SK-N-SH (cell line): ENCODE measurements at regions not wholly inside any gene's neighbourhood (a gene's known extent, or its start where the extent isn't known, plus 50 kb on each side); places are given as distances from the start of the nearest gene placed in this dataset.

Source experiments
- CTCF ChIA-PET: fragments of 300-600, 350-600 bp; formaldehyde crosslinking; extraction: SDS; loops from one replicate; lab custom pipeline; 2021; lab: Yijun Ruan, JAX
- POLR2A ChIA-PET: fragments of 350-600 bp; sonication (Branson Sonifier 250); formaldehyde crosslinking; extraction: SDS; loops from one replicate; lab custom pipeline; 2020; ENCODE audit warnings: antibody characterized with exemption, inconsistent platforms; lab: Yijun Ruan, JAX
- DNase-seq: peaks from one replicate; pipeline ENCODE4 v3.0.0; 2012
- H2AFZ ChIP-seq: fragments of 200-600 bp; sonication (generic); 2 replicates; pipeline ENCODE4 v1.8.1; 2016; ENCODE audit warnings: antibody characterized with exemption, mild to moderate bottlenecking, low read depth
- H3F3A ChIP-seq: fragments of 200-600 bp; sonication (generic); replicated peaks from 2 replicates; pipeline ENCODE3; 2016; ENCODE audit warnings: antibody characterized with exemption, mild to moderate bottlenecking; ENCODE audit not compliant: insufficient read depth
- H3K27ac ChIP-seq, 2 experiments: fragments of 200-500 bp in 1 of 2; fragments of 200-600 bp in 1 of 2; sonication (Bioruptor generic) in 1 of 2; sonication (generic), shearing (Covaris generic) in 1 of 2; 2 replicates each; pipeline versions ENCODE4 v1.5.1 to v1.6.1; 2014 to 2016; ENCODE audit warnings: low read depth in 2 of 2, inconsistent platforms in 1 of 2, low read length in 1 of 2, mild to moderate bottlenecking in 1 of 2, mixed read lengths in 1 of 2
- H3K27me3 ChIP-seq: fragments of 200-600 bp; sonication (generic), shearing (Covaris generic); 2 replicates; pipeline ENCODE4 v1.6.1; 2016; ENCODE audit warnings: mixed run types; ENCODE audit not compliant: insufficient read depth
- H3K36me3 ChIP-seq, 2 experiments: fragments of 200-500 bp in 1 of 2; fragments of 200-600 bp in 1 of 2; sonication (Bioruptor generic) in 1 of 2; sonication (generic) in 1 of 2; replicated peaks in 1 of 2; 2 replicates each; pipeline versions ENCODE3 to v1.5.1; 2014 to 2016; ENCODE audit warnings: low read length in 1 of 2, mild to moderate bottlenecking in 1 of 2; ENCODE audit not compliant: insufficient read depth in 2 of 2, control insufficient read depth in 1 of 2
- H3K4me1 ChIP-seq, 2 experiments: fragments of 200-500 bp in 1 of 2; fragments of 200-600 bp in 1 of 2; sonication (Bioruptor generic) in 1 of 2; sonication (generic), shearing (Covaris generic) in 1 of 2; 2 replicates each; pipeline versions ENCODE4 v1.5.1 to v1.6.1; 2014 to 2016; ENCODE audit warnings: low read depth in 1 of 2, low read length in 1 of 2, mixed run types in 1 of 2; ENCODE audit not compliant: insufficient read depth in 2 of 2, control insufficient read depth in 1 of 2
- H3K4me2 ChIP-seq: fragments of 200-600 bp; sonication (generic), shearing (Covaris generic); 2 replicates; pipeline ENCODE4 v1.6.1; 2017; ENCODE audit warnings: mixed run types
- H3K4me3 ChIP-seq, 2 experiments: fragments of 200-500 bp in 1 of 2; fragments of 200-600 bp in 1 of 2; sonication (Bioruptor generic) in 1 of 2; sonication (generic), shearing (Covaris generic) in 1 of 2; 2 replicates each; pipeline versions ENCODE4 v1.5.1 to v1.8.1; 2014 to 2016; ENCODE audit warnings: low read depth in 2 of 2, inconsistent platforms in 1 of 2, low read length in 1 of 2, mild to moderate bottlenecking in 1 of 2, mixed read lengths in 1 of 2, moderate library complexity in 1 of 2
- H3K79me2 ChIP-seq: fragments of 200-600 bp; sonication (generic); 2 replicates; pipeline ENCODE4 v1.8.1; 2017; ENCODE audit warnings: mild to moderate bottlenecking; ENCODE audit not compliant: insufficient read depth
- H3K9ac ChIP-seq: fragments of 200-600 bp; sonication (generic); 2 replicates; pipeline ENCODE4 v1.6.1; 2017; ENCODE audit warnings: mixed run types
- H3K9me2 ChIP-seq: fragments of 200-600 bp; sonication (generic); 2 replicates; pipeline ENCODE4 v1.6.1; 2017; ENCODE audit warnings: mixed run types
- H3K9me3 ChIP-seq: fragments of 200-600 bp; sonication (generic); 2 replicates; pipeline ENCODE4 v1.6.1; 2017; ENCODE audit warnings: mixed run types, mild to moderate bottlenecking, moderate library complexity
- H4K20me1 ChIP-seq: fragments of 200-600 bp; sonication (generic); 2 replicates; pipeline ENCODE4 v1.6.1; 2017; ENCODE audit warnings: mild to moderate bottlenecking, mixed run types; ENCODE audit not compliant: insufficient read depth
- CTCF ChIP-seq: fragments of 200-600 bp; sonication (generic); IDR thresholded peaks from 2 replicates; pipeline ENCODE4 v1.6.1; 2017; ENCODE audit warnings: antibody characterized with exemption, mild to moderate bottlenecking, moderate library complexity
- ELF1 ChIP-seq: IDR thresholded peaks from 2 replicates; pipeline ENCODE4 v1.4.0; 2012
- EP300 ChIP-seq, 2 experiments: IDR thresholded peaks; 2 replicates each; pipeline versions ENCODE4 v1.4.0 to v1.6.1; 2012; ENCODE audit warnings: borderline replicate concordance in 1 of 2, low read depth in 1 of 2, low read length in 1 of 2
- FOXM1 ChIP-seq: IDR thresholded peaks from 2 replicates; pipeline ENCODE4 v1.4.0; 2012; ENCODE audit warnings: low read depth, mild to moderate bottlenecking
- GABPA ChIP-seq: IDR thresholded peaks from 2 replicates; pipeline ENCODE4 v1.4.0; 2012; ENCODE audit warnings: low read depth, mild to moderate bottlenecking
- GATA2 ChIP-seq: sonication (generic); formaldehyde crosslinking; IDR thresholded peaks from 2 replicates; pipeline ENCODE4 v1.5.0; 2020; ENCODE audit warnings: mild to moderate bottlenecking, missing genetic modification reagents
- IRF3 ChIP-seq: fragments of 150-350 bp; IDR thresholded peaks from 2 replicates; pipeline ENCODE4 v1.6.1; 2016; ENCODE audit warnings: mild to moderate bottlenecking, low read depth, low read length
- MAX ChIP-seq: IDR thresholded peaks from 2 replicates; pipeline ENCODE4 v1.4.0; 2012; ENCODE audit warnings: low read depth
- SIN3A ChIP-seq: IDR thresholded peaks from 2 replicates; pipeline ENCODE4 v1.6.1; 2012; ENCODE audit warnings: low read depth, mild to moderate bottlenecking, low read length, moderate library complexity, borderline replicate concordance
- TAF1 ChIP-seq: IDR thresholded peaks from 2 replicates; pipeline ENCODE4 v1.6.1; 2012; ENCODE audit warnings: low read depth, mild to moderate bottlenecking, low read length, moderate library complexity, borderline replicate concordance
- TEAD4 ChIP-seq: IDR thresholded peaks from 2 replicates; pipeline ENCODE4 v1.4.0; 2012; ENCODE audit warnings: mild to moderate bottlenecking, borderline replicate concordance; ENCODE audit not compliant: insufficient read depth
- USF1 ChIP-seq: IDR thresholded peaks from 2 replicates; pipeline ENCODE4 v1.4.0; 2012; ENCODE audit warnings: low read depth, borderline replicate concordance
- USF2 ChIP-seq: fragments of 150-350 bp; IDR thresholded peaks from 2 replicates; pipeline ENCODE4 v1.6.1; 2017; ENCODE audit warnings: antibody characterized with exemption, low read length, low read depth, borderline replicate concordance
- WGBS: methylation state at CpG from one replicate; pipeline ENCODE4 v1.1.6; 2017; ENCODE audit warnings: low lambda C conversion rate; 5-methylcytosine and 5-hydroxymethylcytosine counted together

- no peaks in the 10 kb centered on the region for H3K36me3 ChIP-seq
- CTCF ChIA-PET, result interaction anchor here (1.3 kb wide), 1 partner anchor 44 kb away, joined by 3 read pairs; no protein-coding TSS in a partner anchor
These were observed 148.2 kb downstream of the TRIM27 start for GRCh38 chr6:28775405-28776129.

GRCh38 chr6:28776269-28777146, 147.3 kb downstream of the TRIM27 start:
- Histone ChIP-seq H3K27ac (no peak overlapping the region), H3F3A (no peaks in the 10 kb centered on the region), H3K4me2 (no peak overlapping the region), H3K79me2 (no peaks in the 10 kb centered on the region), H3K9me2 (no peaks in the 10 kb centered on the region), H3K4me3 (no peak overlapping the region), H3K36me3 (no peaks in the 10 kb centered on the region), H4K20me1 (no peaks in the 10 kb centered on the region), H3K9ac (no peak overlapping the region), H3K4me1 (no peaks in the 10 kb centered on the region), H3K9me3 (no peaks in the 10 kb centered on the region), H3K27me3 (peaks cover 87% of the 10 kb centered on the region), H2AFZ (no peak overlapping the region)
- ChIA-PET CTCF (interaction anchor here (1.3 kb wide), 1 partner anchor 45 kb away, joined by 3 read pairs; no protein-coding TSS in a partner anchor), POLR2A (no interaction called here)
- TF ChIP-seq USF1 (no peak), MAX (no peak), SIN3A (no peak)
- 6% methylated on average over 17 of the region's 17 CpGs for WGBS
- no peak for DNase-seq

More at GRCh38 chr6:28775405-28776129, 148.2 kb downstream of the TRIM27 start:
- POLR2A ChIA-PET, result no interaction called here
- Histone ChIP-seq H2AFZ (no peak overlapping the region), H3K4me2 (no peak overlapping the region), H3K9ac (no peak overlapping the region), H3K27ac (no peak overlapping the region), H3K4me1 (no peaks in the 10 kb centered on the region), H3K79me2 (no peaks in the 10 kb centered on the region), H3F3A (no peaks in the 10 kb centered on the region), H3K27me3 (peaks cover 90% of the 10 kb centered on the region), H3K9me3 (no peaks in the 10 kb centered on the region), H3K4me3 (no peak overlapping the region), H4K20me1 (no peaks in the 10 kb centered on the region), H3K9me2 (no peaks in the 10 kb centered on the region)
- WGBS, result 15% methylated on average over 36 of the region's 39 CpGs
- DNase-seq, result no peak
- TF ChIP-seq ELF1, result no peak
- TF ChIP-seq TEAD4, result no peak

- no peak overlapping the region for H3K4me3 ChIP-seq
- no peak overlapping the region for H2AFZ ChIP-seq
- 0 out of 4 replicates have a peak, but pooled peaks cover 0 to 2% of the 10 kb centered on the region in 2 experiments for H3K4me1 ChIP-seq
- H3K79me2 ChIP-seq, result no peaks in the 10 kb centered on the region
- ChIA-PET CTCF (interaction anchor here (0.6 kb wide), 1 partner anchor 9 kb away, joined by 3 read pairs; no protein-coding TSS in a partner anchor), POLR2A (no interaction called here)
- no peak for DNase-seq
- no peak overlapping the region for H3K9ac ChIP-seq
- 3% methylated on average over 4 of the region's 4 CpGs for WGBS
- H3K27me3 ChIP-seq, result peaks cover 89% of the 10 kb centered on the region
- no peak overlapping the region for H3K27ac ChIP-seq
- H3F3A ChIP-seq, result no peaks in the 10 kb centered on the region
- no peaks in the 10 kb centered on the region for H3K9me3 ChIP-seq
- H3K36me3 ChIP-seq, result no peaks in the 10 kb centered on the region
- H3K4me2 ChIP-seq, result no peak overlapping the region
- no peaks in the 10 kb centered on the region for H3K9me2 ChIP-seq
- no peaks in the 10 kb centered on the region for H4K20me1 ChIP-seq
- TF ChIP-seq TEAD4 (no peak), CTCF (no peak), FOXM1 (no peak), TAF1 (no peak), GABPA (no peak), MAX (no peak), EP300 (IDR thresholded peaks at IDR 0.05; ENCODE audit: borderline replicate concordance in 1 of 2, low read depth in 1 of 2, low read length in 1 of 2) (no peak), IRF3 (no peak), USF2 (no peak), GATA2 (no peak)
These were observed 146.7 kb downstream of the TRIM27 start for GRCh38 chr6:28777147-28777461.
